ENCODE measurements at regions not wholly inside any gene's neighbourhood (a gene's known extent, or its start where the extent isn't known, plus 50 kb on each side); places are given as distances from the start of the nearest gene placed in this dataset.

- TF ChIP-seq ZNF462 (CRISPR knock-in tag; IDR thresholded peaks at IDR 0.05) (no peak), ETS1 (IDR thresholded peaks at IDR 0.05) (no peak)
Observed at GRCh38 chr2:42916324-42916723, 123.9 kb upstream of the HAAO start (continued).

GRCh38 chr2:42914860-42915259 lies 122.5 kb upstream of the HAAO start:
- Histone ChIP-seq H3K27me3 (ENCODE audit: insufficient read depth) (no peaks in the 10 kb centered on the region), H3K9me2 (ENCODE audit: insufficient read depth) (no peaks in the 10 kb centered on the region), H3K27ac (ENCODE audit: low read depth) (no peak overlapping the region), H4K20me1 (replicated peaks; ENCODE audit: insufficient read depth) (no peaks in the 10 kb centered on the region), H3F3A (replicated peaks; ENCODE audit: low read depth) (no peaks in the 10 kb centered on the region), H3K36me3 (ENCODE audit: insufficient read depth) (no peaks in the 10 kb centered on the region), H2AFZ (no peak overlapping the region), H3K4me2 (no peak overlapping the region), H3K79me2 (replicated peaks; ENCODE audit: insufficient read depth) (no peaks in the 10 kb centered on the region), H3K4me1 (ENCODE audit: insufficient read depth) (no peaks in the 10 kb centered on the region), H3K4me3 (no peak overlapping the region)
- Mint-ChIP-seq H3K36me3 (ENCODE audit: low read depth) (no peaks in the 10 kb centered on the region), H3K27ac (no peak overlapping the region), H3K4me1 (no peaks in the 10 kb centered on the region), H3K27me3 (ENCODE audit: insufficient read depth, low read depth, poor library complexity) (peaks cover 4% of the 10 kb centered on the region), H3K4me3 (no peak overlapping the region), H3K9me3 (no peaks in the 10 kb centered on the region)
- ATAC-seq (no peak), DNase-seq (ENCODE audit: low spot score) (no peak)
- TF ChIP-seq STAT1 (IDR thresholded peaks at IDR 0.05; ENCODE audit: unreplicated experiment) (no peak), ETS1 (IDR thresholded peaks at IDR 0.05) (no peak), ZNF462 (CRISPR knock-in tag; IDR thresholded peaks at IDR 0.05) (no peak), POLR2AphosphoS5 (IDR thresholded peaks at IDR 0.05; ENCODE audit: low read depth) (no peak), JUNB (IDR thresholded peaks at IDR 0.05; ENCODE audit: unreplicated experiment) (no peak)

Measured in GM23338 (cell line).